A549 (cell line): ENCODE measurements at regions not wholly inside any gene's neighbourhood (a gene's known extent, or its start where the extent isn't known, plus 50 kb on each side); places are given as distances from the start of the nearest gene placed in this dataset.

Experiments used
- ATAC-seq, 2 experiments: fragments of 200-7000 bp in 1 of 2; fragments of >200 bp in 1 of 2; cut with Nextera tagmentation in 1 of 2; cut with Tn5 transposase in 1 of 2; 3 replicates each; pipeline versions ENCODE4 v1.8.0 to v1.9.1; 2018 to 2020; ENCODE audit warnings: mild to moderate bottlenecking in 1 of 2, moderate library complexity in 1 of 2
- CTCF ChIA-PET: fragments of 300-600 bp; sonication (Branson Sonifier 250); formaldehyde crosslinking; extraction: SDS; loops from one replicate; lab custom pipeline; 2021; ENCODE audit warnings: antibody characterized with exemption, inconsistent platforms; lab: Yijun Ruan, JAX
- POLR2A ChIA-PET: fragments of 350-600 bp; formaldehyde crosslinking; extraction: SDS; loops from one replicate; lab custom pipeline; 2021; ENCODE audit warnings: antibody characterized with exemption, inconsistent platforms; lab: Yijun Ruan, JAX
- DNase-seq, 2 experiments: peaks; one replicate each; pipeline versions ENCODE4 v3.0.0 to v3.0.0-alpha.2; 2011 to 2016; ENCODE audit warnings: low read depth in 1 of 2, low spot score in 1 of 2
- FAIRE-seq: peaks from 2 replicates; lab custom pipeline; 2011; peaks lifted over from hg19 to GRCh38; lab: Jason Lieb, UNC
- H3K27ac ChIP-seq, 2 experiments: fragments of >200 bp; sonication (Bioruptor Twin); formaldehyde crosslinking; 3 replicates each; pipeline ENCODE4 v1.5.1; 2016 to 2017
- H3K4me1 ChIP-seq: fragments of >200 bp; sonication (Bioruptor Twin); formaldehyde crosslinking; 3 replicates; pipeline ENCODE4 v1.6.1; 2016
- H3K4me2 ChIP-seq: fragments of >200 bp; sonication (Bioruptor Twin); formaldehyde crosslinking; 3 replicates; pipeline ENCODE4 v1.6.1; 2016
- H3K4me3 ChIP-seq: fragments of >200 bp; sonication (Bioruptor Twin); formaldehyde crosslinking; 3 replicates; pipeline ENCODE4 v1.5.1; 2016
- H3K9me3 ChIP-seq: fragments of >200 bp; sonication (Bioruptor Twin); formaldehyde crosslinking; 3 replicates; pipeline ENCODE4 v1.6.1; 2016
- BHLHE40 ChIP-seq: IDR thresholded peaks from 2 replicates; pipeline ENCODE4 v1.6.1; 2012; ENCODE audit warnings: low read depth, low read length, inconsistent platforms
- CEBPB ChIP-seq, 2 experiments: fragments of >200 bp in 1 of 2; sonication (Bioruptor Twin) in 1 of 2; formaldehyde crosslinking in 1 of 2; IDR thresholded peaks; 2 replicates each; pipeline ENCODE4 v1.6.1; 2012 to 2016
- CHD2 ChIP-seq: fragments of 150-350 bp; IDR thresholded peaks from 2 replicates; pipeline ENCODE4 v1.6.1; 2014; ENCODE audit warnings: low read length; ENCODE audit not compliant: partially characterized antibody
- CHD4 ChIP-seq: fragments of 200-600 bp; sonication (generic); IDR thresholded peaks from 2 replicates; pipeline ENCODE4 v1.6.1; 2016; ENCODE audit warnings: antibody characterized with exemption, mild to moderate bottlenecking, borderline replicate concordance
- E2F6 ChIP-seq: IDR thresholded peaks from 2 replicates; pipeline ENCODE4 v1.6.1; 2012; ENCODE audit warnings: low read depth, borderline replicate concordance
- EP300 ChIP-seq, 2 experiments: fragments of >200 bp; sonication (Bioruptor Twin); formaldehyde crosslinking; IDR thresholded peaks; 2 replicates in 1 of 2; 3 replicates in 1 of 2; pipeline ENCODE4 v1.6.1; 2016 to 2017
- ESRRA ChIP-seq: fragments of 150-350 bp; IDR thresholded peaks from 2 replicates; pipeline ENCODE4 v1.6.1; 2014; ENCODE audit warnings: mild to moderate bottlenecking, low read length, borderline replicate concordance
- FOXS1 ChIP-seq: fragments of 250-450 bp; sonication (Bioruptor Pico); IDR thresholded peaks from 2 replicates; pipeline ENCODE4 v1.5.0; 2020; ENCODE audit warnings: mild to moderate bottlenecking, moderate library complexity
- GATA3 ChIP-seq: IDR thresholded peaks from 2 replicates; pipeline ENCODE4 v1.6.1; 2012; ENCODE audit warnings: borderline replicate concordance
- HDAC2 ChIP-seq: fragments of 200-600 bp; sonication (generic); IDR thresholded peaks from 2 replicates; pipeline ENCODE4 v1.6.1; 2016
- JUN ChIP-seq, 2 experiments: fragments of >200 bp; sonication (Bioruptor Twin); formaldehyde crosslinking; IDR thresholded peaks; 2 replicates in 1 of 2; 3 replicates in 1 of 2; pipeline ENCODE4 v1.6.1; 2016 to 2017
- JUNB ChIP-seq: fragments of >200 bp; sonication (Bioruptor Twin); formaldehyde crosslinking; IDR thresholded peaks from 2 replicates; pipeline ENCODE4 v1.6.1; 2016
- MAZ ChIP-seq: fragments of 150-350 bp; IDR thresholded peaks from 2 replicates; pipeline ENCODE4 v1.6.1; 2014; ENCODE audit warnings: antibody characterized with exemption, low read depth, low read length, borderline replicate concordance
- PHF8 ChIP-seq: fragments of 200-600 bp; sonication (generic); IDR thresholded peaks from 2 replicates; pipeline ENCODE4 v1.6.1; 2016; ENCODE audit warnings: low read depth, mild to moderate bottlenecking, antibody characterized with exemption, moderate library complexity, borderline replicate concordance
- POLR2A ChIP-seq: IDR thresholded peaks from 2 replicates; pipeline ENCODE4 v1.6.1; 2012; ENCODE audit warnings: mild to moderate bottlenecking, low read length
- RAD21 ChIP-seq, 2 experiments: fragments of >200 bp in 1 of 2; sonication (Bioruptor Twin) in 1 of 2; formaldehyde crosslinking in 1 of 2; IDR thresholded peaks in 1 of 2; conservative IDR thresholded peaks in 1 of 2; 2 replicates in 1 of 2; 3 replicates in 1 of 2; pipeline ENCODE4 v1.6.1; 2012 to 2018; ENCODE audit warnings: inconsistent platforms in 1 of 2
- RCOR1 ChIP-seq: fragments of 150-350 bp; IDR thresholded peaks from 2 replicates; pipeline ENCODE4 v1.6.1; 2014; ENCODE audit warnings: antibody characterized with exemption, low read length, low read depth
- SMC3 ChIP-seq: fragments of >200 bp; sonication (Bioruptor Twin); formaldehyde crosslinking; IDR thresholded peaks from 3 replicates; pipeline ENCODE4 v1.6.1; 2018; ENCODE audit warnings: inconsistent platforms
- TFCP2L1 ChIP-seq: fragments of 250-450 bp; sonication (Bioruptor Pico); IDR thresholded peaks from 2 replicates; pipeline ENCODE4 v1.5.0; 2021; ENCODE audit warnings: mild to moderate bottlenecking
- ZSCAN20 ChIP-seq: fragments of 250-450 bp; sonication (Bioruptor Pico); IDR thresholded peaks from 2 replicates; pipeline ENCODE4 v1.8.0; 2022; ENCODE audit warnings: mild to moderate bottlenecking, moderate library complexity
- WGBS: methylation state at CpG from one replicate; pipeline ENCODE4 v1.1.6; 2017; ENCODE audit errors: missing lambda C conversion rate; 5-methylcytosine and 5-hydroxymethylcytosine counted together
- TF ChIP-seq, protein P1 (sequence below): fragments of 250-450 bp; sonication (Bioruptor Pico); IDR thresholded peaks from 2 replicates; pipeline ENCODE4 v1.5.0; 2020; ENCODE audit warnings: low read depth, mild to moderate bottlenecking, moderate library complexity
- TF ChIP-seq, protein P2 (sequence below): fragments of >200 bp; sonication (Bioruptor Twin); formaldehyde crosslinking; IDR thresholded peaks from 3 replicates; pipeline ENCODE4 v1.5.1; 2016
- TF ChIP-seq, protein P3 (sequence below): fragments of 450-650 bp; IDR thresholded peaks from 2 replicates; pipeline ENCODE4 v1.6.1; 2014; ENCODE audit warnings: antibody characterized with exemption
- TF ChIP-seq, protein P4 (sequence below): IDR thresholded peaks from 2 replicates; pipeline ENCODE4 v1.6.1; 2012
- TF ChIP-seq, protein P5 (sequence below): fragments of 150-350 bp; IDR thresholded peaks from 2 replicates; pipeline ENCODE4 v1.6.1; 2014; ENCODE audit warnings: low read depth, mild to moderate bottlenecking, low read length
- TF ChIP-seq, protein P6 (sequence below): fragments of >200 bp; sonication (Bioruptor Twin); formaldehyde crosslinking; IDR thresholded peaks from 2 replicates; pipeline ENCODE4 v1.6.1; 2016

DNA sequence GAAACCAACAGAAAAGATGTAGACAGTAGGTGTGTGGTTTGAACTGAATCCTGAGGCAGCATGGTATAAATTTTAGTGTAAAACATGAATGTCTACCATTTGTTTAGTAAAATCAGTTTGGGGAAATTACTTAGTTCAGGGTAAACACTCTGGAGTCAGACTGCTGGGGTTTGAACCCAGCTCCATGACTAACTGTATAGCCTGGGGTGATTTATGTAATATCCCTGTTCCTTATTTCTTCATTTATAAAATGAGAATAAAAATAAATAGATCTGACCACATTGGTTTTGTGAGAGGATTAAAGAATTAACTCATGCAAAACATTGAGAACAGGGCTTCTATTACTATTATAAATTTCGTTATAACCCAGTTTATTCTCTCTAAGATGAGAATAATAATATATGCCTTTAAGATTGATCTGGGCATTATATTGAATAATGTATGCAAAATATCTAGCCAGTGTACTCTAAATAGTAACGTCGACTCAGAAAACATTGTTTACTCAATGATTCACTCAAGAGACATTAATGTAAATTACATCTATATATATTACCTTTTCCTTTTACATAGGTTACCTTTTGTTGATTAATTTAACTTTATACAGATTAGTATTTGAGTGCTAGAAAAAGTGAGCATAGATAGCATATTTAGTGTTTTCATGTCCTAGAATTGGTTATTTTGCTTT is 120.6 kb upstream of the KCNJ16 start:
- TF ChIP-seq POLR2A, result no peak
- no peak overlapping the region for H3K4me2 ChIP-seq
- no peaks in the 10 kb centered on the region for H3K4me1 ChIP-seq
- FAIRE-seq, result no peak
- DNase-seq, result no peak
- CTCF ChIA-PET, result no interaction called here
- POLR2A ChIA-PET, result no interaction called here
- H3K27ac ChIP-seq, result no peak overlapping the region
- no peak for ATAC-seq
- H3K4me3 ChIP-seq, result no peak overlapping the region
- WGBS, result 34% methylated on average over 3 of the region's 3 CpGs
- H3K9me3 ChIP-seq, result no peaks in the 10 kb centered on the region

DNA sequence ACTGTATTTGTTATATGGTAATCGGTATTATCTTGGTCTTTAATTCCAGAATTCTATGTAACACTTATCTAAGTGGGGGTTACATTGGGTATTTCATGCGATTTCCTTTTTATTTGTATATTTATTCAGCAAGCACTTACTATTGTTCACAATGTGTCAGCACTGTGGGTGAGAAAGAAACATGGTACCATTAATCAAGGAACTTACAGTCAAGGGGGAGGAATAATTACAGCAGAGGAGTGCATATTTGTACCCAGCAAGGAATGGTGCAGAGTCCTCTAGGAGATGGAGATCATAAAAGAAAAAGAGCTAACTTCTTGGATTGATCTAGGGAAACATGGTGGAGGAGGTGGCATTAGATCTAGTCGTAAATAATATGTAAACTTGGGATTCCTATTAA is 117.0 kb upstream of the KCNJ16 start:
- 46% methylated on average over 3 of the region's 3 CpGs for WGBS
- H3K4me1 ChIP-seq, result no peaks in the 10 kb centered on the region
- no peak overlapping the region for H3K4me3 ChIP-seq
- DNase-seq (no peak), FAIRE-seq (no peak), ATAC-seq (no peak)
- ChIA-PET POLR2A (no interaction called here), CTCF (no interaction called here)
- no peak overlapping the region for H3K4me2 ChIP-seq
- TF ChIP-seq, protein P1, sequence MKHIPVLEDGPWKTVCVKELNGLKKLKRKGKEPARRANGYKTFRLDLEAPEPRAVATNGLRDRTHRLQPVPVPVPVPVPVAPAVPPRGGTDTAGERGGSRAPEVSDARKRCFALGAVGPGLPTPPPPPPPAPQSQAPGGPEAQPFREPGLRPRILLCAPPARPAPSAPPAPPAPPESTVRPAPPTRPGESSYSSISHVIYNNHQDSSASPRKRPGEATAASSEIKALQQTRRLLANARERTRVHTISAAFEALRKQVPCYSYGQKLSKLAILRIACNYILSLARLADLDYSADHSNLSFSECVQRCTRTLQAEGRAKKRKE (CRISPR knock-in tag), result no peak
- TF ChIP-seq, protein P2, sequence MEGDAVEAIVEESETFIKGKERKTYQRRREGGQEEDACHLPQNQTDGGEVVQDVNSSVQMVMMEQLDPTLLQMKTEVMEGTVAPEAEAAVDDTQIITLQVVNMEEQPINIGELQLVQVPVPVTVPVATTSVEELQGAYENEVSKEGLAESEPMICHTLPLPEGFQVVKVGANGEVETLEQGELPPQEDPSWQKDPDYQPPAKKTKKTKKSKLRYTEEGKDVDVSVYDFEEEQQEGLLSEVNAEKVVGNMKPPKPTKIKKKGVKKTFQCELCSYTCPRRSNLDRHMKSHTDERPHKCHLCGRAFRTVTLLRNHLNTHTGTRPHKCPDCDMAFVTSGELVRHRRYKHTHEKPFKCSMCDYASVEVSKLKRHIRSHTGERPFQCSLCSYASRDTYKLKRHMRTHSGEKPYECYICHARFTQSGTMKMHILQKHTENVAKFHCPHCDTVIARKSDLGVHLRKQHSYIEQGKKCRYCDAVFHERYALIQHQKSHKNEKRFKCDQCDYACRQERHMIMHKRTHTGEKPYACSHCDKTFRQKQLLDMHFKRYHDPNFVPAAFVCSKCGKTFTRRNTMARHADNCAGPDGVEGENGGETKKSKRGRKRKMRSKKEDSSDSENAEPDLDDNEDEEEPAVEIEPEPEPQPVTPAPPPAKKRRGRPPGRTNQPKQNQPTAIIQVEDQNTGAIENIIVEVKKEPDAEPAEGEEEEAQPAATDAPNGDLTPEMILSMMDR, result no peak
- no peak for TF ChIP-seq MAZ
- TF ChIP-seq, protein P3, sequence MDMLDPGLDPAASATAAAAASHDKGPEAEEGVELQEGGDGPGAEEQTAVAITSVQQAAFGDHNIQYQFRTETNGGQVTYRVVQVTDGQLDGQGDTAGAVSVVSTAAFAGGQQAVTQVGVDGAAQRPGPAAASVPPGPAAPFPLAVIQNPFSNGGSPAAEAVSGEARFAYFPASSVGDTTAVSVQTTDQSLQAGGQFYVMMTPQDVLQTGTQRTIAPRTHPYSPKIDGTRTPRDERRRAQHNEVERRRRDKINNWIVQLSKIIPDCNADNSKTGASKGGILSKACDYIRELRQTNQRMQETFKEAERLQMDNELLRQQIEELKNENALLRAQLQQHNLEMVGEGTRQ, result no peak
- no peak for TF ChIP-seq JUNB
- no peak for TF ChIP-seq HDAC2
- TF ChIP-seq PHF8, result no peak
- TF ChIP-seq, protein P4, sequence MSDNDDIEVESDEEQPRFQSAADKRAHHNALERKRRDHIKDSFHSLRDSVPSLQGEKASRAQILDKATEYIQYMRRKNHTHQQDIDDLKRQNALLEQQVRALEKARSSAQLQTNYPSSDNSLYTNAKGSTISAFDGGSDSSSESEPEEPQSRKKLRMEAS, result no peak
- TF ChIP-seq RAD21 (conservative IDR thresholded peaks at IDR 0.05 in 1 of 2, IDR thresholded peaks at IDR 0.05 in 1 of 2), result no peak
- TF ChIP-seq SMC3, result no peak
- no peak for TF ChIP-seq CEBPB (IDR thresholded peaks at IDR 0.05)
- TF ChIP-seq, protein P5, sequence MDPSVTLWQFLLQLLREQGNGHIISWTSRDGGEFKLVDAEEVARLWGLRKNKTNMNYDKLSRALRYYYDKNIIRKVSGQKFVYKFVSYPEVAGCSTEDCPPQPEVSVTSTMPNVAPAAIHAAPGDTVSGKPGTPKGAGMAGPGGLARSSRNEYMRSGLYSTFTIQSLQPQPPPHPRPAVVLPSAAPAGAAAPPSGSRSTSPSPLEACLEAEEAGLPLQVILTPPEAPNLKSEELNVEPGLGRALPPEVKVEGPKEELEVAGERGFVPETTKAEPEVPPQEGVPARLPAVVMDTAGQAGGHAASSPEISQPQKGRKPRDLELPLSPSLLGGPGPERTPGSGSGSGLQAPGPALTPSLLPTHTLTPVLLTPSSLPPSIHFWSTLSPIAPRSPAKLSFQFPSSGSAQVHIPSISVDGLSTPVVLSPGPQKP, result no peak
- TF ChIP-seq EP300 (IDR thresholded peaks at IDR 0.05), result no peak
- no peak overlapping the region for H3K27ac ChIP-seq
- H3K9me3 ChIP-seq, result no peaks in the 10 kb centered on the region

- DNase-seq (no peak), ATAC-seq (no peak), FAIRE-seq (no peak)
- ChIA-PET CTCF (interaction anchor here (0.6 kb wide), 1 partner anchor 71 kb away, joined by 3 read pairs; no protein-coding TSS in a partner anchor), POLR2A (no interaction called here)
- Histone ChIP-seq H3K4me2 (no peak overlapping the region), H3K9me3 (0 out of 3 replicates have a peak, but pooled peaks cover 1% of the 10 kb centered on the region), H3K4me1 (no peaks in the 10 kb centered on the region), H3K4me3 (no peak overlapping the region), H3K27ac (no peak overlapping the region)
- TF ChIP-seq JUN (IDR thresholded peaks at IDR 0.05) (no peak), CHD4 (no peak), GATA3 (no peak), FOXS1 (CRISPR knock-in tag) (no peak), BHLHE40 (no peak), RCOR1 (no peak), ZSCAN20 (CRISPR knock-in tag) (no peak), E2F6 (no peak), ESRRA (no peak), TFCP2L1 (CRISPR knock-in tag) (no peak), CHD2 (no peak), HDAC2 (no peak)
- TF ChIP-seq, protein P1 (CRISPR knock-in tag), result no peak
- TF ChIP-seq, protein P2, result no peak
- TF ChIP-seq, protein P6, sequence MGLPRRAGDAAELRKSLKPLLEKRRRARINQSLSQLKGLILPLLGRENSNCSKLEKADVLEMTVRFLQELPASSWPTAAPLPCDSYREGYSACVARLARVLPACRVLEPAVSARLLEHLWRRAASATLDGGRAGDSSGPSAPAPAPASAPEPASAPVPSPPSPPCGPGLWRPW, result no peak
Measured at GRCh38 chr17:69959283-69959682, 115.7 kb upstream of the KCNJ16 start.
